GM19240 (cell line): ENCODE measurements at regions not wholly inside any gene's neighbourhood (a gene's known extent, or its start where the extent isn't known, plus 50 kb on each side); places are given as distances from the start of the nearest gene placed in this dataset.

ENCODE experiments used
- DNase-seq: peaks from one replicate; pipeline ENCODE4 v3.0.0; 2011; ENCODE audit warnings: low spot score; ENCODE audit not compliant: insufficient read length

- DNase-seq = no peak
Measured at GRCh38 chr9:107633406-107633805, 143.8 kb upstream of the KLF4 start.

GRCh38 chr9:107632661-107633060, 143.1 kb upstream of the KLF4 start:
- no peak for DNase-seq

GRCh38 chr9:107632216-107632615, 142.6 kb upstream of the KLF4 start:
- no peak for DNase-seq

- DNase-seq = no peak
Measured at GRCh38 chr9:107631788-107632187, 142.2 kb upstream of the KLF4 start.

- no peak for DNase-seq
Measured at GRCh38 chr9:107630156-107630555, 140.6 kb upstream of the KLF4 start.

- DNase-seq = no peak
Measured at GRCh38 chr9:107628444-107628843, 138.9 kb upstream of the KLF4 start.

GRCh38 chr9:107627781-107628180, 138.2 kb upstream of the KLF4 start:
- no peak for DNase-seq

GRCh38 chr9:107626118-107626517, 136.5 kb upstream of the KLF4 start:
- DNase-seq = no peak

GRCh38 chr9:107625383-107625984, 135.9 kb upstream of the KLF4 start:
- DNase-seq = no peak

GRCh38 chr9:107624234-107624948, 134.8 kb upstream of the KLF4 start:
- DNase-seq = no peak

- no peak for DNase-seq
Measured at GRCh38 chr9:107621436-107621835, 131.9 kb upstream of the KLF4 start.

- DNase-seq = no peak
Measured at GRCh38 chr9:107620801-107621200, 131.2 kb upstream of the KLF4 start.

GRCh38 chr9:107620236-107620635, 130.7 kb upstream of the KLF4 start:
- no peak for DNase-seq

- DNase-seq = no peak
Measured at GRCh38 chr9:107615321-107615720, 125.8 kb upstream of the KLF4 start.

GRCh38 chr9:107614765-107615164, 125.2 kb upstream of the KLF4 start:
- DNase-seq = no peak

GRCh38 chr9:107613321-107613720, 123.8 kb upstream of the KLF4 start:
- no peak for DNase-seq

GRCh38 chr9:107612136-107612535, 122.6 kb upstream of the KLF4 start:
- DNase-seq = no peak

GRCh38 chr9:107609547-107609946, 120.0 kb upstream of the KLF4 start:
- DNase-seq = no peak

GRCh38 chr9:107606149-107606790, 116.7 kb upstream of the KLF4 start:
- DNase-seq = no peak

- no peak for DNase-seq
Measured at GRCh38 chr9:107605041-107605440, 115.5 kb upstream of the KLF4 start.

- no peak for DNase-seq
Measured at GRCh38 chr9:107603281-107603680, 113.7 kb upstream of the KLF4 start.

GRCh38 chr9:107600060-107600573, 110.5 kb upstream of the KLF4 start:
- DNase-seq = no peak
